AG10803 (cell line): ENCODE measurements at regions not wholly inside any gene's neighbourhood (a gene's known extent, or its start where the extent isn't known, plus 50 kb on each side); places are given as distances from the start of the nearest gene placed in this dataset.

ENCODE experiments used
- DNase-seq: peaks from one replicate; pipeline ENCODE4 v3.0.0; 2010; ENCODE audit warnings: low read depth
- H3K4me3 ChIP-seq: 2 replicates; pipeline ENCODE4 v1.5.1; 2011; ENCODE audit warnings: mild to moderate bottlenecking, low read length, control low read depth
- CTCF ChIP-seq: conservative IDR thresholded peaks from 2 replicates; pipeline ENCODE4 v1.5.1; 2011; ENCODE audit warnings: mild to moderate bottlenecking, low read length, control low read depth, inconsistent platforms

GRCh38 chr14:54282849-54283248, 114.0 kb upstream of the CDKN3 start:
- no peak overlapping the region for H3K4me3 ChIP-seq
- no peak for TF ChIP-seq CTCF
- no peak for DNase-seq

- no peak overlapping the region for H3K4me3 ChIP-seq
- DNase-seq, result no peak
- no peak for TF ChIP-seq CTCF
Measured at GRCh38 chr14:54285030-54285429, 111.8 kb upstream of the CDKN3 start.

GRCh38 chr14:54291491-54292191, 105.2 kb upstream of the CDKN3 start:
- no peak overlapping the region for H3K4me3 ChIP-seq
- TF ChIP-seq CTCF, result no peak
- DNase-seq, result peak; percentile 8

- no peak for DNase-seq
- H3K4me3 ChIP-seq, result no peak overlapping the region
- TF ChIP-seq CTCF, result no peak
Measured at GRCh38 chr14:54294802-54295201, 102.0 kb upstream of the CDKN3 start.

GRCh38 chr14:54299410-54300363, 97.1 kb upstream of the CDKN3 start:
- DNase-seq, result no peak
- no peak for TF ChIP-seq CTCF
- no peak overlapping the region for H3K4me3 ChIP-seq

- no peak for TF ChIP-seq CTCF
- no peak overlapping the region for H3K4me3 ChIP-seq
- DNase-seq, result no peak
Measured at GRCh38 chr14:54300881-54301280, 95.9 kb upstream of the CDKN3 start.
